Fibroblast of lung (primary cell): ENCODE measurements at regions not wholly inside any gene's neighbourhood (a gene's known extent, or its start where the extent isn't known, plus 50 kb on each side); places are given as distances from the start of the nearest gene placed in this dataset.

Experiments used
- DNase-seq, 2 donors: peaks; one replicate each; pipeline versions ENCODE4 v3.0.0 to v3.0.0-alpha.2; 2010; ENCODE audit warnings: low read depth in 2 of 2
- H2AFZ ChIP-seq: 2 replicates; pipeline ENCODE4 v1.5.1; 2012; ENCODE audit warnings: low read length, control low read depth, inconsistent platforms
- H3K27ac ChIP-seq: 2 replicates; pipeline ENCODE4 v1.5.1; 2011; ENCODE audit warnings: low read length, control low read depth; ENCODE audit not compliant: insufficient read depth
- H3K27me3 ChIP-seq: 2 replicates; pipeline ENCODE4 v1.5.1; 2011; ENCODE audit warnings: mild to moderate bottlenecking, low read length; ENCODE audit not compliant: control insufficient read depth, insufficient read depth
- H3K36me3 ChIP-seq: 2 replicates; pipeline ENCODE4 v1.5.1; 2011; ENCODE audit warnings: low read length; ENCODE audit not compliant: control insufficient read depth, insufficient read depth
- H3K4me1 ChIP-seq: 2 replicates; pipeline ENCODE4 v1.5.1; 2011; ENCODE audit warnings: low read length; ENCODE audit not compliant: control insufficient read depth, insufficient read depth; ENCODE audit errors: extremely low read depth
- H3K4me2 ChIP-seq: 2 replicates; pipeline ENCODE4 v1.5.1; 2011; ENCODE audit warnings: low read length, control low read depth; ENCODE audit not compliant: insufficient read depth; ENCODE audit errors: extremely low read depth
- H3K4me3 ChIP-seq, 4 experiments: fragments of 200-600 bp in 1 of 4; sonication (generic) in 1 of 4; replicated peaks in 1 of 4; 2 replicates each; pipeline ENCODE4 v1.5.1; 2011 to 2016; ENCODE audit warnings: low read length in 4 of 4, low read depth in 3 of 4, mild to moderate bottlenecking in 3 of 4, control low read depth in 2 of 4, inconsistent platforms in 1 of 4, mixed read lengths in 1 of 4; ENCODE audit not compliant: insufficient read depth in 1 of 4; ENCODE audit errors: control extremely low read depth in 1 of 4
- H3K79me2 ChIP-seq: 2 replicates; pipeline ENCODE4 v1.5.1; 2012; ENCODE audit warnings: mild to moderate bottlenecking, low read length, inconsistent platforms; ENCODE audit not compliant: control insufficient read depth, insufficient read depth
- H3K9ac ChIP-seq: 2 replicates; pipeline ENCODE4 v1.5.1; 2011; ENCODE audit warnings: mild to moderate bottlenecking, low read length, control low read depth; ENCODE audit not compliant: insufficient read depth
- H3K9me3 ChIP-seq: 2 replicates; pipeline ENCODE4 v1.5.1; 2012; ENCODE audit warnings: low read depth, low read length; ENCODE audit not compliant: control insufficient read depth, insufficient read depth
- H4K20me1 ChIP-seq: 2 replicates; pipeline ENCODE4 v1.5.1; 2011; ENCODE audit warnings: low read length; ENCODE audit not compliant: control insufficient read depth, insufficient read depth; ENCODE audit errors: extremely low read depth
- CTCF ChIP-seq, 2 donors: IDR thresholded peaks in 1 of 2; conservative IDR thresholded peaks in 1 of 2; 1 replicate in 1 of 2; 2 replicates in 1 of 2; pipeline ENCODE4 v1.5.1; 2011 to 2012; ENCODE audit warnings: low read length in 2 of 2, control low read depth in 1 of 2, inconsistent platforms in 1 of 2, low read depth in 1 of 2, mild to moderate bottlenecking in 1 of 2
- EZH2 ChIP-seq: IDR thresholded peaks from 2 replicates; pipeline ENCODE4 v1.5.1; 2012; ENCODE audit warnings: low read length, control low read depth, mild to moderate bottlenecking; ENCODE audit errors: missing control alignments

- DNase-seq, result no peak
- Histone ChIP-seq H3K27ac (no peak overlapping the region), H3K36me3 (no peaks in the 10 kb centered on the region)
Observed at GRCh38 chr15:39285663-39286062, 295.2 kb upstream of the THBS1 start.

GRCh38 chr15:39286706-39287105 lies 294.2 kb upstream of the THBS1 start:
- no peaks in the 10 kb centered on the region for H3K9me3 ChIP-seq
- H3K4me1 ChIP-seq, result peaks cover 29% of the 10 kb centered on the region
- TF ChIP-seq EZH2, result no peak
- no peak for TF ChIP-seq CTCF (conservative IDR thresholded peaks at IDR 0.05 in 1 of 2, IDR thresholded peaks at IDR 0.05 in 1 of 2; ENCODE audit: low read depth in 1 of 2, low read length in 2 of 2)
- H3K79me2 ChIP-seq, result no peaks in the 10 kb centered on the region
- no peaks in the 10 kb centered on the region for H4K20me1 ChIP-seq
- no peak overlapping the region for H3K9ac ChIP-seq
- H3K27ac ChIP-seq, result no peak overlapping the region
- no peak overlapping the region for H3K4me2 ChIP-seq
- H3K36me3 ChIP-seq, result no peaks in the 10 kb centered on the region
- DNase-seq, result peak; percentile 57 to 61
- H3K27me3 ChIP-seq, result no peaks in the 10 kb centered on the region
- H3K4me3 ChIP-seq, result no peak overlapping the region
- H2AFZ ChIP-seq, result no peak overlapping the region

More at GRCh38 chr15:39285663-39286062, 295.2 kb upstream of the THBS1 start:
- Histone ChIP-seq H2AFZ (no peak overlapping the region), H3K9ac (no peak overlapping the region), H3K4me3 (no peak overlapping the region), H3K4me1 (peaks cover 29% of the 10 kb centered on the region), H4K20me1 (no peaks in the 10 kb centered on the region), H3K4me2 (no peak overlapping the region), H3K79me2 (no peaks in the 10 kb centered on the region), H3K27me3 (no peaks in the 10 kb centered on the region), H3K9me3 (no peaks in the 10 kb centered on the region)
- TF ChIP-seq CTCF (conservative IDR thresholded peaks at IDR 0.05 in 1 of 2, IDR thresholded peaks at IDR 0.05 in 1 of 2; ENCODE audit: low read depth in 1 of 2, low read length in 2 of 2) (no peak), EZH2 (no peak)

GRCh38 chr15:39287322-39288195 lies 293.3 kb upstream of the THBS1 start:
- H3K9ac ChIP-seq, result no peak overlapping the region
- H3K4me2 ChIP-seq, result peak overlapping the region; percentile 50
- H4K20me1 ChIP-seq, result no peaks in the 10 kb centered on the region
- H3K9me3 ChIP-seq, result no peaks in the 10 kb centered on the region
- peaks cover 29% of the 10 kb centered on the region for H3K4me1 ChIP-seq
- H3K27me3 ChIP-seq, result no peaks in the 10 kb centered on the region
- peak in 1 of 2 donors; percentile 74 for DNase-seq
- H3K4me3 ChIP-seq, result no peak overlapping the region
- no peak overlapping the region for H3K27ac ChIP-seq
- H3K36me3 ChIP-seq, result no peaks in the 10 kb centered on the region
- TF ChIP-seq CTCF (conservative IDR thresholded peaks at IDR 0.05 in 1 of 2, IDR thresholded peaks at IDR 0.05 in 1 of 2; ENCODE audit: low read depth in 1 of 2, low read length in 2 of 2) (no peak), EZH2 (no peak)
- H2AFZ ChIP-seq, result no peak overlapping the region
- no peaks in the 10 kb centered on the region for H3K79me2 ChIP-seq
